ENCODE measurements at regions not wholly inside any gene's neighbourhood (a gene's known extent, or its start where the extent isn't known, plus 50 kb on each side); places are given as distances from the start of the nearest gene placed in this dataset.

GRCh38 chr13:73273276-73273675, 214.5 kb downstream of the KLF5 start:
- H3K27me3 Mint-ChIP-seq = no peaks in the 10 kb centered on the region
- H3K36me3 Mint-ChIP-seq = no peaks in the 10 kb centered on the region
- DNase-seq (no peak), ATAC-seq (replicated peaks) (no peak)
- peaks cover 15 to 16% of the 10 kb centered on the region in 2 donors for H3K9me3 Mint-ChIP-seq
- H3K4me3 Mint-ChIP-seq = no peak overlapping the region
- H3K27ac Mint-ChIP-seq = no peak overlapping the region
- no peaks in the 10 kb centered on the region for H3K4me1 Mint-ChIP-seq

DNA sequence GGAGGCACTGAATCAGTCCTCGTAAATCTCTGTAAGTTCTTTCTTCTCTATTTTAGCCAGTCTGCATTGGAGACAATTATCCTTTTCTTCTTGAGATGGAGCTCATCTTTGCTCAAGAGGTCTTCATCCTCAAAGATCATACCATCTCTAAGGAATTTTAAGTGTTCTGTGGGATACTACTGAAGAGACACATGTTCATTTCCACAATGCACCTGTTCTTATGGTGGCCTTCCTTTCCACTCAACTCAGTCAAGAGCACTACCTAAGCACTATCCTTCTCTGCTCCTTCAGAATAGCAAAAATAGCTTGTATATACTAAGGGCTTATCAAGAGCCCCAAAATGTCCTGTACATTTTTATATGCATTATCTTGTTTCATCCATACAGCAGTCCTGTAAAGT, 214.0 kb downstream of the KLF5 start:
- Mint-ChIP-seq H3K27ac (no peak overlapping the region), H3K27me3 (no peaks in the 10 kb centered on the region), H3K4me1 (no peaks in the 10 kb centered on the region), H3K4me3 (no peak overlapping the region), H3K9me3 (peaks cover 13 to 15% of the 10 kb centered on the region in 2 donors), H3K36me3 (no peaks in the 10 kb centered on the region)
- DNase-seq (no peak), ATAC-seq (replicated peaks) (no peak)

DNA sequence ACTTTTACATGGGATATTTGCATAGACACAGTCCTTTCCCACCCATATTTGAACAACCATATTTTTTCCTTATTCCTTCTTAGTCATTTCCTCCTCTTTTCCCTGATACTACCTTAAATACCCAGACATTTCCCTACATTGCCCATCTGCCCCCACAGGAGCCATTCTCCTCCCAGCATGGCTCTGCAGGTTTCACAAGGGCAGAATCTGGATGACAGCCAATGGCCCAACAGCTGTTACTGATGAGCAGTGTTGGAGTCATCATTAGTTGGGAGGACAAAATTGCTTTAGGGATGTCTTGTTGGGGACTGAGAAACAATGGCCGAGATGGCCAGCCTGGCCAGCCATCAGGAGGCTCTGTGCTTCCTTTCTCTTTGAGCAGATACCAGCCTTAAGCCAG, 209.5 kb downstream of the KLF5 start:
- ATAC-seq (replicated peaks) (no peak), DNase-seq (no peak)
- Mint-ChIP-seq H3K9me3 (peaks cover 9 to 10% of the 10 kb centered on the region in 2 donors), H3K4me3 (no peak overlapping the region), H3K27me3 (no peaks in the 10 kb centered on the region), H3K27ac (no peak overlapping the region), H3K4me1 (no peaks in the 10 kb centered on the region), H3K36me3 (no peaks in the 10 kb centered on the region)

DNA sequence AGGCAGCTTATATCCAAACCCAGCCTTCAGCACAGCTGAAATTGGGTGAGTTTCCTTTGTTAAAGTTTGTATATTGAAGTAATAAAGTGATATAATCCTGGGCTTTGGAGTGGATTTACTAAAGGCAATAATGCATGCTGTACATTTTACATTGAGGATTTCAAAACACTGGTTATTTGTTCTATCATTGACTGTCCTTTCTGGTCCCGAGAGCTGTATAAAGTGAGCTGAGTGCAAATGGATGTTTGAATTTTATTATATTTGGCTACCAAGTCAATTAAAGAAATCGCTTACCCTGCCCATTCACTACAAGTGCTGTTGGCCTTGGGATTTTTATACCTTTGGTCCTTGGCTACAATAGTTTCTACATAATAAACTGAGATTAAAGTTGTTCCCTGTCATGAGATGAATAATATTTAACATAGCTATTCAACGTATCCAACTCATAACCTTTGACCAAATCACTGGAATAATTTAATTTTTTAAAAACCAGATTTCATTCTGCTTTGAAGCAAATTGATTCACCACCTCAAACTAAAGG, 207.9 kb downstream of the KLF5 start:
- no peak for ATAC-seq (replicated peaks)

DNA sequence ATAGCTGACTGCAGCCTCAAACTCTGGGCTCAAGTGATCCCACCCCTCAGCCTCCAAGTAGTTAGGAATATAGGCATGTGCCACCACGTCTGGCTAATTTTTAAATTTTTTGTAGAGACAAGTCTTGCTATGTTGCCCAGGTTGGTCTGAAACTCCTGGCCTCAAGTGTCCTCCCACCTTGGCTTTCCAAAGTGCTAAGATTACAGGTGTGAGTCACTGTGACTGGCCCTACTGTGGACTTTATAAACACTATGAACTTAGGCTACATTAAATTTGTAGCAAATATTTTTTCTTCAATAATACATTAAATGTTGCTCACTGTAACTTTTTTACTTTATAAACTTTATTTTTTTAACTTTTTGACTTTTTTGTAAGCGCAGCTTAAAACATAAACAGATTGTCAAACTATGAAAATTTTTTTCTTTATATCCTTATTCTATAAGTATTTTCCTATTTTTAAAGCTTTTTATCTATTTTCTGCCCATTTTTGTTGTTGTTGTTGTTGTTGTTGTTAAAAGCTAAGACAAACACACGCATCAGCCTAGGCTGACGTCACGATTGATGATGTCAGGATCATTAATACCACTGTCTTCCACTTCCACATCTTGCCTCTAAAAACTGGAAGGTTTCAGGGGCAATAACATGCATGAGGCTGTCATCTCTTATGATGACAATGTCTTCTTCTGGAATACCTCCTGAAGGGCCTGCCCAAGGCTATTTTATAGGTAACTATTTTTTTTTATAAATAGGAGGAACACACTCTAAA, 204.2 kb downstream of the KLF5 start:
- Mint-ChIP-seq H3K27ac (no peak overlapping the region), H3K27me3 (no peaks in the 10 kb centered on the region), H3K4me3 (no peak overlapping the region), H3K36me3 (no peaks in the 10 kb centered on the region), H3K4me1 (no peaks in the 10 kb centered on the region), H3K9me3 (peaks cover 0 to under 1% of the 10 kb centered on the region in 2 donors)
- DNase-seq (no peak), ATAC-seq (replicated peaks) (no peak)

More for the DNA sequence above, 207.9 kb downstream of the KLF5 start:
- Mint-ChIP-seq H3K4me3 (no peak overlapping the region), H3K9me3 (peaks cover 8 to 10% of the 10 kb centered on the region in 2 donors), H3K36me3 (no peaks in the 10 kb centered on the region), H3K27ac (no peak overlapping the region), H3K27me3 (no peaks in the 10 kb centered on the region), H3K4me1 (no peaks in the 10 kb centered on the region)
- DNase-seq = no peak

GRCh38 chr13:73261739-73262216, 203.0 kb downstream of the KLF5 start:
- Mint-ChIP-seq H3K36me3 (no peaks in the 10 kb centered on the region), H3K27ac (no peak overlapping the region), H3K4me1 (no peaks in the 10 kb centered on the region), H3K9me3 (peaks cover 0 to 3% of the 10 kb centered on the region in 2 donors), H3K27me3 (no peaks in the 10 kb centered on the region), H3K4me3 (no peak overlapping the region)
- ATAC-seq (replicated peaks) (no peak), DNase-seq (no peak)

DNA sequence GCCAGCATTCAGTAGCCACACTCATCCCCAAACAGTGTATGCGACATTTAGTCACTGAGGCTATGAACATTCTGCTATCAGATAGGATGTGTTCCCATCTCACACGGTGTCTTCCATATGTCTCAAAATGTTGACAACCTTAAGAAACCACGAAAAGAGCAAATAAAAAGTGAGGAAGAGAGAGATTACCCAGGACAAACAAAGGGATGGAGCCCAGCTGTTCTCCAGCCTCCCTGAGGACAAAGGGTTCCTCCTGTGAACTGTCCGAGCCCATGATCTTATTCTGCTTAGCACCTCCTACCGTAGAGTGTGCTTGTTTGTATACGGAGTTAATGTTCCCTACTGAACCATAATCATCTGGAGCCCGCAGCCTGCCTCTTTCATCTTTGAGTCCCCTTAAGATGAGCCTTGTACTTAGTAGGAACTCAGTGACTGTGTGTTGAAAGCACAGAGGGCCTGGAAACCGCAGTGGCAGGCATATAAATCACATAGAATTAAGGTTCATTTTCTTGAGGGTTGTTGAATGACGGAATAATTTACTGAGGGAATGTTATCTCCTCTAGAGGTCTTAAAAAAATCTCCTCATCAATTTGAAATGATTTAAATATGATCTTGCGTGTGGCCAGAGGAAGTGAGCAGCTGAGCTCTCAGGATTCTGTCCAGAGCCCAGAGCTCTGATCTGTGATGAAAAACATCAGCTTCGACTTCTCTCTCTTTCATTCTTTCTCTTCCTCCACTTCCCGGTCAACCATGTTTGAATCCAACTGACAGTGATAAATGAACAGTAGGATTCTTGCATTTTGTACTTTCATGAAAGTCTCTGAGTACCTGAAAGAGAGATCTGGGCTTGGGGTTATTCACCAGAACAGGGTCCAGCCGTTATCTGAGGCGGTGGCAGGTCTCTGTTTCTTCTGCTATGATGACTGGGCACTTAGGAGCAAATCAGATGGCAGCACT, 200.5 kb downstream of the KLF5 start:
- no peaks in the 10 kb centered on the region for H3K4me1 Mint-ChIP-seq
- no peaks in the 10 kb centered on the region for H3K36me3 Mint-ChIP-seq
- no peak for DNase-seq
- ATAC-seq (replicated peaks) = no peak
- no peaks in the 10 kb centered on the region for H3K27me3 Mint-ChIP-seq
- no peak overlapping the region for H3K4me3 Mint-ChIP-seq
- H3K9me3 Mint-ChIP-seq = peaks cover 0 to 3% of the 10 kb centered on the region in 2 donors
- H3K27ac Mint-ChIP-seq = no peak overlapping the region

GRCh38 chr13:73258406-73258805, 199.6 kb downstream of the KLF5 start:
- Mint-ChIP-seq H3K9me3 (peaks cover 0 to 3% of the 10 kb centered on the region in 2 donors), H3K36me3 (no peaks in the 10 kb centered on the region), H3K27me3 (no peaks in the 10 kb centered on the region), H3K4me1 (no peaks in the 10 kb centered on the region), H3K27ac (no peak overlapping the region), H3K4me3 (no peak overlapping the region)
- DNase-seq = no peak
- no peak for ATAC-seq (replicated peaks)

DNA sequence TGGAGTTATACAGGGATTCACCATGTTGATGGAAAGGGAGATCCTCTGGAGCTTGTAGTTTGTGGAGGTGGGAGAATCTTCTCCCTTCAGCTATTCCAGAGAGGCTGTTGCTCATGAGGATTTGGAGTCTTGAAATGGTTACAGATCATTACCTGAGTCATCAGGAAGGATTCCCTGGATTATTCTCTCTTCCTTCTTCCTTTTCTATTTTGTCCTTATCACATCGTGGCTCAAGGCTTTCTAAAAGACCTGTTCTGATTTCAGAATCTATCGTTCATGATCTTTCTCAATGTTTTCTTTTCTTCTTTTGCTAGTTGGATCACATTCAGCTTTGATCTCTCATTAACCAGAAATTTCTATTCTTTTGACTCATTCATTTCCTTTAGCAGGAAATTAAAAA, 196.0 kb downstream of the KLF5 start:
- no peak overlapping the region for H3K4me3 Mint-ChIP-seq
- peaks cover 0 to 4% of the 10 kb centered on the region in 2 donors for H3K9me3 Mint-ChIP-seq
- H3K27me3 Mint-ChIP-seq = no peaks in the 10 kb centered on the region
- no peak for ATAC-seq (replicated peaks)
- DNase-seq = no peak
- no peak overlapping the region for H3K27ac Mint-ChIP-seq
- no peaks in the 10 kb centered on the region for H3K36me3 Mint-ChIP-seq
- no peaks in the 10 kb centered on the region for H3K4me1 Mint-ChIP-seq

DNA sequence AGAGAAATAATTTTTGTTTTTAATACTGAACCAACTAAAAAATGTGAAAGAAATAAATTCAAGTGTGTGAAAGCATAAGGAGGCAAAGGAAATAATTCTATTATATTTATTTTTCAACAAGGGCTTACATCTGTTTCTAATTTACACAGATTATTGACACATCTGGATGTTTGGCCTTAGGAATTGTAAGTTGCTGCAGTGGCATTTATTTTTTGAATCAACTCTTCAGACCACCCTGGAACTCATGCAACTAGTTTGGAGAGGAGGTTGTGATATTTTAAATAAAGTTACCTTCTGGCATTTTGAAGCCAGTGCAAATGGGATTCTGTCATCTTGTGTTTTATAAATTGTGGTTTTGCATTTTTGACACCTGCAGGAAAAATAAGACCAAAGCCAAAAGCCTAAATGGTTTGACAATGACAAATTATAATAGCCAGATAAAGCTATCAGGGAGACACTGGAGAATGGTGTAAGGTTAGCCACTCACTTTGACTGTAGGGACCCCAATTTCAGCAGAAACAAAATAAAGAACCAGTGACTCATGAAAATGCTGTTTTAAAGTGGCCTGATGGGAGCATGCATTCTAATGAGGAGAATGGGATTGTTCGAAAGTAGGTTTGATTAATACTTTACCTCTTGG, 192.9 kb downstream of the KLF5 start:
- DNase-seq = no peak
- H3K4me1 Mint-ChIP-seq = no peaks in the 10 kb centered on the region

DNA sequence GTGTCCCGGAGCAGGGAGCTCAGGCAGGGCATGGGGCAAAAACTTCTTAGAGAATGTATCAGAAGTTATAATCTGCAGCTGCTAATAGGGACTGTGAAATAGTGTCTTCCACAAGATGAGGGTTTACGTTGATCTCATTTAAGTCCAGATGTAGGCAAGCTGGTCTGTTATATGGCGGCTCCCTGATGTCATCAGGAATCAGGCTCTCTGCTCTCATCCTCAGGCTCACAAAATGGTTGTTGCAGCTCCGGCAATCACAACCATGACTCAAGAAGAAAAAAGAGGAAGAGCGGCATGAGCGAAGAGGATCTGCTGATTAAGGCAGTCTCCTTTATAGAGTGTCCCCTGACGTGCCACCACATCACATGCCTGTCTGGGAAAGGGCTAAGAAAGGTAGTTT, 191.3 kb downstream of the KLF5 start:
- DNase-seq (no peak), ATAC-seq (replicated peaks) (no peak)
- peaks cover 0 to 1% of the 10 kb centered on the region in 2 donors for H3K9me3 Mint-ChIP-seq
- H3K36me3 Mint-ChIP-seq = no peaks in the 10 kb centered on the region
- no peak overlapping the region for H3K27ac Mint-ChIP-seq
- H3K4me1 Mint-ChIP-seq = no peaks in the 10 kb centered on the region
- H3K27me3 Mint-ChIP-seq = no peaks in the 10 kb centered on the region
- no peak overlapping the region for H3K4me3 Mint-ChIP-seq

More for the DNA sequence above, 192.9 kb downstream of the KLF5 start:
- H3K36me3 Mint-ChIP-seq = no peaks in the 10 kb centered on the region
- H3K27me3 Mint-ChIP-seq = no peaks in the 10 kb centered on the region
- peaks cover 0 to 1% of the 10 kb centered on the region in 2 donors for H3K9me3 Mint-ChIP-seq
- no peak overlapping the region for H3K4me3 Mint-ChIP-seq
- ATAC-seq (replicated peaks) = no peak
- no peak overlapping the region for H3K27ac Mint-ChIP-seq

- DNase-seq = no peak
- H3K4me1 Mint-ChIP-seq = no peaks in the 10 kb centered on the region
- no peaks in the 10 kb centered on the region for H3K36me3 Mint-ChIP-seq
- no peak overlapping the region for H3K27ac Mint-ChIP-seq
- H3K27me3 Mint-ChIP-seq = no peaks in the 10 kb centered on the region
- peaks cover 0 to 1% of the 10 kb centered on the region in 2 donors for H3K9me3 Mint-ChIP-seq
- no peak for ATAC-seq (replicated peaks)
- no peak overlapping the region for H3K4me3 Mint-ChIP-seq
Measured at GRCh38 chr13:73248711-73249580, 190.1 kb downstream of the KLF5 start.

DNA sequence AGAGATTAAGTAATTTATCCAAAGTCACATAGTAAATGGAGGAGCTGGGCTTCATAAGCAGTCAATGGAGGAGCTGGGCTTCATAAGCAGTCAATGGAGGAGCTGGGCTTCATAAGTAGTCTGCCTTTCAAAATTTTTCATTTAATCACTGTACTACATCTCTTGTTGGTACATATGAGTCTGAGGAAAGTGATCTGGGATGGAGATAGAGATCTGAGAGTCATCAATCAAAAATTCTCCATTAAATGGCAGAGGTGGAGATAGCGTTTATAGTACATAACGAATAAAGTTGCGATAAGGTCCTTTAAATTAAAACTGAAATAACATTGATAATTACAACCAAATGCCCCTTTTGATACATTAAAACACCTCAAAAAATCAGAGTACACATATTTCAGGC, 189.3 kb downstream of the KLF5 start:
- H3K4me1 Mint-ChIP-seq = no peaks in the 10 kb centered on the region
- H3K36me3 Mint-ChIP-seq = no peaks in the 10 kb centered on the region
- H3K27me3 Mint-ChIP-seq = no peaks in the 10 kb centered on the region
- peaks cover 0 to 1% of the 10 kb centered on the region in 2 donors for H3K9me3 Mint-ChIP-seq
- no peak for ATAC-seq (replicated peaks)
- H3K27ac Mint-ChIP-seq = no peak overlapping the region
- no peak for DNase-seq
- no peak overlapping the region for H3K4me3 Mint-ChIP-seq

All from stimulated activated naive B cell treated with anti-CD40 and anti-IgM and Interleukin-4, amounts not matched to agents 10 μg/mL and 1 μg/mL and 100 μg/mL, for 72 hours (primary cell).